Bronchial epithelial cell (primary cell): ENCODE measurements at regions not wholly inside any gene's neighbourhood (a gene's known extent, or its start where the extent isn't known, plus 50 kb on each side); places are given as distances from the start of the nearest gene placed in this dataset.

Source experiments
- DNase-seq: peaks from one replicate; pipeline ENCODE4 v3.0.0-alpha.2; 2010; ENCODE audit warnings: low read depth
- FAIRE-seq: peaks from 2 replicates; lab custom pipeline; 2011; peaks lifted over from hg19 to GRCh38; lab: Jason Lieb, UNC
- H3K27me3 ChIP-seq: 2 replicates; pipeline ENCODE4 v1.5.1; 2011; ENCODE audit warnings: low read length; ENCODE audit not compliant: control insufficient read depth, insufficient read depth
- H3K36me3 ChIP-seq: 2 replicates; pipeline ENCODE4 v1.5.1; 2011; ENCODE audit warnings: low read length; ENCODE audit not compliant: control insufficient read depth, insufficient read depth
- H3K4me3 ChIP-seq: 2 replicates; pipeline ENCODE4 v1.5.1; 2011; ENCODE audit warnings: mild to moderate bottlenecking, low read depth, low read length, control low read depth
- TF ChIP-seq, protein P1 (sequence below): IDR thresholded peaks from 2 replicates; pipeline ENCODE4 v1.5.1; 2011; ENCODE audit warnings: mild to moderate bottlenecking, moderate library complexity, low read length, control low read depth, inconsistent platforms; ENCODE audit not compliant: insufficient read depth, severe bottlenecking

DNA sequence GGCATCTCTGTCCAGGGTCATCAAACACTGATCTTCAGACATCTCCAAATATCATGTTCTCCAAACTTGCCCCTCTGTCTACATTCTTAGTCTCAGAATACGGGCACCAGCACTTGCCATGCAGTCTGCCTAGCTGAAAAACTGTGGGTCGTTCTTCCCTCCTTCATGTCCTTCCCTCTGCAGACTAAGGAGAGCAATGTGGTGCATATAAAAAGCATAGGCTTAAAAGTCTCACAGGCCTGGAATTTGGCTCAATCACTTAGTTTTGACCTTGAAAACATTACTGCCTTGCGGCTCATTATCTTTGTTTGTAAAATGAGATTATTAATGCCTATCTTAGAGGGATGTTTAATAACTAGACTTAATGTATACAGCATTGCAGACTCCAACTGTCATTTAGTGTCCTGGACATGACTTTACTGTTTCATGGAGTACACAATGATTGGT is 362.8 kb downstream of the NPR3 start:
- no peak for DNase-seq
- Histone ChIP-seq H3K4me3 (no peak overlapping the region), H3K27me3 (no peaks in the 10 kb centered on the region), H3K36me3 (no peaks in the 10 kb centered on the region)
- FAIRE-seq = no peak
- TF ChIP-seq, protein P1, sequence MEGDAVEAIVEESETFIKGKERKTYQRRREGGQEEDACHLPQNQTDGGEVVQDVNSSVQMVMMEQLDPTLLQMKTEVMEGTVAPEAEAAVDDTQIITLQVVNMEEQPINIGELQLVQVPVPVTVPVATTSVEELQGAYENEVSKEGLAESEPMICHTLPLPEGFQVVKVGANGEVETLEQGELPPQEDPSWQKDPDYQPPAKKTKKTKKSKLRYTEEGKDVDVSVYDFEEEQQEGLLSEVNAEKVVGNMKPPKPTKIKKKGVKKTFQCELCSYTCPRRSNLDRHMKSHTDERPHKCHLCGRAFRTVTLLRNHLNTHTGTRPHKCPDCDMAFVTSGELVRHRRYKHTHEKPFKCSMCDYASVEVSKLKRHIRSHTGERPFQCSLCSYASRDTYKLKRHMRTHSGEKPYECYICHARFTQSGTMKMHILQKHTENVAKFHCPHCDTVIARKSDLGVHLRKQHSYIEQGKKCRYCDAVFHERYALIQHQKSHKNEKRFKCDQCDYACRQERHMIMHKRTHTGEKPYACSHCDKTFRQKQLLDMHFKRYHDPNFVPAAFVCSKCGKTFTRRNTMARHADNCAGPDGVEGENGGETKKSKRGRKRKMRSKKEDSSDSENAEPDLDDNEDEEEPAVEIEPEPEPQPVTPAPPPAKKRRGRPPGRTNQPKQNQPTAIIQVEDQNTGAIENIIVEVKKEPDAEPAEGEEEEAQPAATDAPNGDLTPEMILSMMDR = no peak

DNA sequence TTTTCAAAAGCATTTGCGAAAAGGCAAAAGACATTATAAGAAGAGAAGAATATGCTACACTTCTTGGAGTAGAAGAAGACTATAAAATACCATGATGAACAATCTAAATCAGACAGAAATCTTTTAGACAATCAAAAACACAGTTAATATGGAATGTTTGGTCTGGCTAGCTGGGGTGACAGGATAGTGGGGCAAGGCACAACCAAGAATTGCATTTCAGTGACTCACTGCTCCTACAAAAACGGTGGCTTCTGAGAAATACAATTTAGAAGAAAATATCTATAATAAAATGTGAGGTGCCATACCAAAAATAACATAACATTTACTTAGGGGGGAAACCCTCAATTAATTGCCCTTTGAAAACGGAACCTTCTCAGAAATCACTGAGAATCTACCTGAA is 363.4 kb downstream of the NPR3 start:
- no peak for FAIRE-seq
- DNase-seq = no peak
- no peaks in the 10 kb centered on the region for H3K27me3 ChIP-seq
- no peak overlapping the region for H3K4me3 ChIP-seq
- no peaks in the 10 kb centered on the region for H3K36me3 ChIP-seq
- TF ChIP-seq, protein P1 = no peak

DNA sequence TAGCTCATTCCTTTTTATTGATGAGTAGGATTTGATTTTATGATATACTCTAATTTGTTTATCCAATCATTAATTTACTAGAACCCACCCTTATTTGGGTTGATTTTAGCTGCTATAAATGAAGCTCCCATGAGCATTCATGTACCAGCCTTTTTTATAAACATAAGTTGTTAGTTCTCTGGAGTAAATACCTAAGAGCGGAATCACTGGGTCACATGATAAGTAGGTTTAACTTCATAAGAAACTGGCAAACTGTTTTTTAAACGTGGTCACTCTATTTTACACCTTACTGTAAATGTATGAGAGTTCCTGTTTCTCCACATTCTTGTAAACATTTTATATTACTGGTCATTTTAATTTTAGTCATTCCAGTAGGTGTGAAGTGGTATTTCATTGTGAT is 364.6 kb downstream of the NPR3 start:
- Histone ChIP-seq H3K27me3 (no peaks in the 10 kb centered on the region), H3K36me3 (no peaks in the 10 kb centered on the region), H3K4me3 (no peak overlapping the region)
- no peak for FAIRE-seq
- no peak for DNase-seq
- TF ChIP-seq, protein P1 = no peak

DNA sequence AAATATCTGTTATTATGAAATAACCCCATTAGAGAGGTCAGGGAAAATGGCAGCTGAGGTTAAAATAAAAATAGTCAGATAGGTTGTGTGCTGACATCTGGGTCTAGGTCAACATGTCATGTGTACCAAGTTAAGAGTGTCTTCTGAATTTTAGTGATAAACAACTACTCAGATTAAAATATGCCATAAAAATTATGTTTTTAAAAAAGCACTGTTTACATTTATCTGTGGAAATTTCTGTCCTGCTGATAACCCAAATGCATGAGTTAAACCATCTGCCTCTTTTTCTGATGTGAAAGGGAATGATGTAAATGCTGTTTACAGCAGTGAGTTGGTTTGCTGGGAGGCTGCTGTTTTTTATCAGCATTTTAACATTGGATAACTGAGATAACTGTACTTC is 361.2 kb upstream of the TARS1 start:
- Histone ChIP-seq H3K36me3 (no peaks in the 10 kb centered on the region), H3K27me3 (no peaks in the 10 kb centered on the region), H3K4me3 (no peak overlapping the region)
- DNase-seq (no peak), FAIRE-seq (no peak)
- TF ChIP-seq, protein P1 = no peak

DNA sequence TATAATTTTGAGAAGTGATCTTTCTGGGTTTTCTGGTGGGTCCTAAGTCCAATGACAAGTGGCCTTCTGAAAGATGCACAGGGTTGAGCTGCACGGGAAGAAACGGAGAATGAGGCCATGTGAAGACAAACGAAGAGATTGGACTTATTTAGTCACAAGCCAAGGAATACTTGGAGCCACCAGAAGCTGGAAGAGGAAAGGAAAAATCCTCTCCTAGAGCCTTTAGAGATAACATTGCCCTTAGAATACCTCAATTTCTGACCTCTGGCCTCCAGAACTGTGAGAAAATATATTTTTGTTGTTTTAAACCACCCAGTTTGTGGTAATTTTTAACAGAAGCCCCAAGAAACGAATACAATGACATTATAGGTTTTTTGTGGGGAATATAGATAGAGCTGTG is 360.5 kb upstream of the TARS1 start:
- TF ChIP-seq, protein P1 = no peak
- Histone ChIP-seq H3K4me3 (no peak overlapping the region), H3K36me3 (no peaks in the 10 kb centered on the region), H3K27me3 (no peaks in the 10 kb centered on the region)
- FAIRE-seq (no peak), DNase-seq (no peak)

DNA sequence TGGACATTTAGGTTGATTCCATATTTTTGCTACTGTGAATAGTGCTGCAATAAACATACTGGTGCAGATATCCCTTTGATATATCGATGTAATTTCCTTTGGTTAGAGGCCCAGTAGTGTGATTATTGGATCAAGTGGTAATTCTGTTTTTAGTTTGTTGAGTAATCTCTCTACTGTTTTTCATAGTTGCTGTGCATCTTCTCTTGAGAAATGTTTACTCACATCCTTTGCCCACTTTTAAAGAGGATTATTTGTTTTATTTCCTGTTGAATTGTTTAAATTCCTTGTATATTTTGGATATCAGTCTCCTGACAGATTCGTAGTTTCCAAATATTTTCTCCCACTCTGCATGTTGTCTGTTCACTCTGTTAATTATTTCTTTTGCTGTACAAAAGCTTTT is 352.6 kb upstream of the TARS1 start:
- DNase-seq (no peak), FAIRE-seq (no peak)
- Histone ChIP-seq H3K4me3 (no peak overlapping the region), H3K36me3 (no peaks in the 10 kb centered on the region), H3K27me3 (no peaks in the 10 kb centered on the region)
- TF ChIP-seq, protein P1 = no peak
